Vagina (tissue), 2 donors: ENCODE measurements at regions not wholly inside any gene's neighbourhood (a gene's known extent, or its start where the extent isn't known, plus 50 kb on each side); places are given as distances from the start of the nearest gene placed in this dataset.
A peak's percentile ranks its signal among the peaks of the same experiment; 100 is the strongest.
"Not testable (repeated sequence)": the region's sequence is repeated elsewhere in the genome, so short reads cannot be mapped to it uniquely, and the experiment has no call there.

Source experiments
- DNase-seq, 2 donors: peaks; one replicate each; pipeline ENCODE4 v3.0.0-alpha.2; 2017; ENCODE audit errors: extremely low spot score in 2 of 2
- H3K27ac ChIP-seq: fragments of 200-600 bp; sonication (generic); one replicate; pipeline ENCODE4 v1.5.1; 2019
- H3K27me3 ChIP-seq: fragments of 200-600 bp; sonication (generic); one replicate; pipeline ENCODE4 v1.5.1; 2019
- H3K36me3 ChIP-seq, 2 donors: fragments of 200-600 bp; sonication (generic); one replicate each; pipeline ENCODE4 v1.5.1; 2017 to 2019
- H3K4me1 ChIP-seq: fragments of 200-600 bp; sonication (generic); one replicate; pipeline ENCODE4 v1.5.1; 2019
- H3K4me3 ChIP-seq, 2 donors: fragments of 200-600 bp; sonication (generic); 1 replicate in 1 of 2; 2 replicates in 1 of 2; pipeline ENCODE4 v1.5.1; 2016 to 2019
- H3K9me3 ChIP-seq: fragments of 200-600 bp; sonication (generic); one replicate; pipeline ENCODE4 v1.5.1; 2019
- CTCF ChIP-seq, 3 experiments: fragments of 450-650 bp in 2 of 3; fragments of 200-600 bp in 1 of 3; sonication (generic) in 1 of 3; IDR thresholded peaks; one replicate each; pipeline ENCODE4 v1.5.1; 2017 to 2019; ENCODE audit warnings: antibody characterized with exemption in 3 of 3, mild to moderate bottlenecking in 2 of 3, moderate library complexity in 2 of 3
- POLR2A ChIP-seq, 2 donors: fragments of 450-650 bp; IDR thresholded peaks; one replicate each; pipeline ENCODE4 v1.6.1; 2017; ENCODE audit warnings: antibody characterized with exemption in 2 of 2, mild to moderate bottlenecking in 2 of 2, moderate library complexity in 2 of 2
- POLR2AphosphoS5 ChIP-seq, 2 donors: sonication (generic); formaldehyde crosslinking; IDR thresholded peaks; one replicate each; pipeline ENCODE4 v1.9.0; 2017; ENCODE audit warnings: antibody characterized with exemption in 2 of 2, mild to moderate bottlenecking in 2 of 2, low read depth in 1 of 2; ENCODE audit not compliant: insufficient read depth in 1 of 2
- intact Hi-C: fragments of 100-400 bp; cut with DNase I; formaldehyde crosslinking; loops from one replicate; pipeline ENCODE4 v1.15.1; 2023

GRCh38 chr15:21271566-21271965, 168.7 kb downstream of the POTEB3 start:
- Histone ChIP-seq H3K36me3 (no peaks in the 10 kb centered on the region), H3K4me1 (no peaks in the 10 kb centered on the region), H3K4me3 (no peak overlapping the region), H3K9me3 (no peaks in the 10 kb centered on the region), H3K27ac (no peak overlapping the region), H3K27me3 (no peaks in the 10 kb centered on the region)
- TF ChIP-seq POLR2AphosphoS5 (IDR thresholded peaks at IDR 0.05; ENCODE audit: insufficient read depth in 1 of 2, low read depth in 1 of 2) = no peak
- TF ChIP-seq POLR2A (IDR thresholded peaks at IDR 0.05) = no peak
- TF ChIP-seq CTCF (IDR thresholded peaks at IDR 0.05) = no peak
- intact Hi-C loops = no loop called here
- DNase-seq = no peak

GRCh38 chr15:21270474-21270873, 169.8 kb downstream of the POTEB3 start:
- Histone ChIP-seq H3K4me1 (no peaks in the 10 kb centered on the region), H3K27me3 (no peaks in the 10 kb centered on the region), H3K36me3 (no peaks in the 10 kb centered on the region), H3K27ac (no peak overlapping the region), H3K4me3 (no peak overlapping the region), H3K9me3 (no peaks in the 10 kb centered on the region)
- TF ChIP-seq POLR2AphosphoS5 (IDR thresholded peaks at IDR 0.05; ENCODE audit: insufficient read depth in 1 of 2, low read depth in 1 of 2) = no peak
- no peak for TF ChIP-seq POLR2A (IDR thresholded peaks at IDR 0.05)
- no peak for TF ChIP-seq CTCF (IDR thresholded peaks at IDR 0.05)
- no peak for DNase-seq
- intact Hi-C loops = no loop called here

- intact Hi-C loops, DNase-seq: not testable (repeated sequence)
Observed at GRCh38 chr15:21269673-21270072, 170.6 kb downstream of the POTEB3 start.

GRCh38 chr15:21269121-21269520, 171.2 kb downstream of the POTEB3 start:
- H3K27me3 ChIP-seq = no peaks in the 10 kb centered on the region
- H3K27ac ChIP-seq = no peak overlapping the region
- TF ChIP-seq POLR2A (IDR thresholded peaks at IDR 0.05) (no peak), CTCF (IDR thresholded peaks at IDR 0.05) (peak in 1 of 3 experiments; percentile 22), POLR2AphosphoS5 (IDR thresholded peaks at IDR 0.05; ENCODE audit: insufficient read depth in 1 of 2, low read depth in 1 of 2) (no peak)
- intact Hi-C loops = no loop called here
- no peak for DNase-seq
- no peaks in the 10 kb centered on the region for H3K4me1 ChIP-seq
- H3K4me3 ChIP-seq = no peak overlapping the region
- H3K9me3 ChIP-seq = no peaks in the 10 kb centered on the region
- H3K36me3 ChIP-seq = no peaks in the 10 kb centered on the region

More at GRCh38 chr15:21269673-21270072, 170.6 kb downstream of the POTEB3 start:
- not testable (repeated sequence) for H3K4me3 ChIP-seq, H3K36me3 ChIP-seq, H3K27ac ChIP-seq, H3K9me3 ChIP-seq, H3K27me3 ChIP-seq, H3K4me1 ChIP-seq
- TF ChIP-seq CTCF (IDR thresholded peaks at IDR 0.05) = peak in 1 of 3 experiments; percentile 7

- intact Hi-C loops = no loop called here
- H3K27me3 ChIP-seq = no peaks in the 10 kb centered on the region
- no peak overlapping the region for H3K4me3 ChIP-seq
- no peaks in the 10 kb centered on the region for H3K36me3 ChIP-seq
- H3K27ac ChIP-seq = no peak overlapping the region
- no peaks in the 10 kb centered on the region for H3K4me1 ChIP-seq
- no peak for DNase-seq
- TF ChIP-seq CTCF (IDR thresholded peaks at IDR 0.05) (no peak), POLR2A (IDR thresholded peaks at IDR 0.05) (no peak), POLR2AphosphoS5 (IDR thresholded peaks at IDR 0.05; ENCODE audit: insufficient read depth in 1 of 2, low read depth in 1 of 2) (no peak)
- no peaks in the 10 kb centered on the region for H3K9me3 ChIP-seq
Observed at GRCh38 chr15:21268436-21268940, 171.8 kb downstream of the POTEB3 start.
